ENCODE measurements at regions not wholly inside any gene's neighbourhood (a gene's known extent, or its start where the extent isn't known, plus 50 kb on each side); places are given as distances from the start of the nearest gene placed in this dataset.

- Histone ChIP-seq H3K4me3 (no peak overlapping the region), H3K27me3 (no peaks in the 10 kb centered on the region), H3K36me3 (no peaks in the 10 kb centered on the region), H3K27ac (no peak overlapping the region), H3K9me3 (no peaks in the 10 kb centered on the region), H3K4me1 (no peaks in the 10 kb centered on the region)
- no peak for DNase-seq
- intact Hi-C loops (cut with DNase I; ENCODE audit: low total_unique reads), result loop anchor here (5.0 kb wide), 1 partner anchor 816 kb away; the partner anchor contains the start of gene CMPK2
- 70 to 78% methylated on average over 8 of the region's 8 CpGs for WGBS, 2 donors (ENCODE audit: low coverage in 1 of 2)
- TF ChIP-seq POLR2AphosphoS5 (IDR thresholded peaks at IDR 0.05) (no peak), EP300 (IDR thresholded peaks at IDR 0.05; ENCODE audit: low read depth) (no peak), POLR2A (IDR thresholded peaks at IDR 0.05) (no peak)
- TF ChIP-seq, protein P1, sequence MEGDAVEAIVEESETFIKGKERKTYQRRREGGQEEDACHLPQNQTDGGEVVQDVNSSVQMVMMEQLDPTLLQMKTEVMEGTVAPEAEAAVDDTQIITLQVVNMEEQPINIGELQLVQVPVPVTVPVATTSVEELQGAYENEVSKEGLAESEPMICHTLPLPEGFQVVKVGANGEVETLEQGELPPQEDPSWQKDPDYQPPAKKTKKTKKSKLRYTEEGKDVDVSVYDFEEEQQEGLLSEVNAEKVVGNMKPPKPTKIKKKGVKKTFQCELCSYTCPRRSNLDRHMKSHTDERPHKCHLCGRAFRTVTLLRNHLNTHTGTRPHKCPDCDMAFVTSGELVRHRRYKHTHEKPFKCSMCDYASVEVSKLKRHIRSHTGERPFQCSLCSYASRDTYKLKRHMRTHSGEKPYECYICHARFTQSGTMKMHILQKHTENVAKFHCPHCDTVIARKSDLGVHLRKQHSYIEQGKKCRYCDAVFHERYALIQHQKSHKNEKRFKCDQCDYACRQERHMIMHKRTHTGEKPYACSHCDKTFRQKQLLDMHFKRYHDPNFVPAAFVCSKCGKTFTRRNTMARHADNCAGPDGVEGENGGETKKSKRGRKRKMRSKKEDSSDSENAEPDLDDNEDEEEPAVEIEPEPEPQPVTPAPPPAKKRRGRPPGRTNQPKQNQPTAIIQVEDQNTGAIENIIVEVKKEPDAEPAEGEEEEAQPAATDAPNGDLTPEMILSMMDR (IDR thresholded peaks at IDR 0.05), result no peak
- in situ Hi-C loops (cut with MboI; ENCODE audit: low pct_ligation_motif_present in 1 of 4, low pct_unique_long_range_greater_than_20kb in 1 of 4, low sequenced_read_pairs in 3 of 4), result no loop called here
These were observed 766.0 kb downstream of the RNF144A start for GRCh38 chr2:7683196-7683595.

DNA sequence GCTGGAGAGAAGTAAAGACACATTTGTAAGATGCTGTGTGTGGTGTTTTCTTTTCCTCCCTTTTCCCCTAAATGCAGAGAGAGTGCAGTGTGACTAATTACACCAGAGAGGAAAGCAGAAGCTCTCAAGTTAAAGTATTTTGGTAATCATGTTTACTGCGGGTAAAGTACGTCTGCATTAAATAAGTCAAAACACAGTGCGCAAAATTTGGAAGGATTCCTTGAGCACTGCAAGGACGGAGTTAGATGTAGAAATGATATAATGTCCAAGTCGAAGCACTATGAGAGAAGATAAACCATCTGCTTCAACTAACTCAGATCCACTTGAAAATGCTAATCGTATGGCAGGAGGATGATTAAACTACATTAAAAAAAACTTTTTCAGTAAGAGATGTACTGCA lies 766.5 kb downstream of the RNF144A start:
- 74 to 78% methylated on average over 4 to 6 of the region's 6 CpGs for WGBS, 2 donors (ENCODE audit: low coverage in 1 of 2)
- intact Hi-C loops (cut with DNase I; ENCODE audit: low total_unique reads), result loop anchor here (5.0 kb wide), 1 partner anchor 816 kb away; the partner anchor contains the start of gene CMPK2
- in situ Hi-C loops (cut with MboI; ENCODE audit: low pct_ligation_motif_present in 1 of 4, low pct_unique_long_range_greater_than_20kb in 1 of 4, low sequenced_read_pairs in 3 of 4), result no loop called here

DNA sequence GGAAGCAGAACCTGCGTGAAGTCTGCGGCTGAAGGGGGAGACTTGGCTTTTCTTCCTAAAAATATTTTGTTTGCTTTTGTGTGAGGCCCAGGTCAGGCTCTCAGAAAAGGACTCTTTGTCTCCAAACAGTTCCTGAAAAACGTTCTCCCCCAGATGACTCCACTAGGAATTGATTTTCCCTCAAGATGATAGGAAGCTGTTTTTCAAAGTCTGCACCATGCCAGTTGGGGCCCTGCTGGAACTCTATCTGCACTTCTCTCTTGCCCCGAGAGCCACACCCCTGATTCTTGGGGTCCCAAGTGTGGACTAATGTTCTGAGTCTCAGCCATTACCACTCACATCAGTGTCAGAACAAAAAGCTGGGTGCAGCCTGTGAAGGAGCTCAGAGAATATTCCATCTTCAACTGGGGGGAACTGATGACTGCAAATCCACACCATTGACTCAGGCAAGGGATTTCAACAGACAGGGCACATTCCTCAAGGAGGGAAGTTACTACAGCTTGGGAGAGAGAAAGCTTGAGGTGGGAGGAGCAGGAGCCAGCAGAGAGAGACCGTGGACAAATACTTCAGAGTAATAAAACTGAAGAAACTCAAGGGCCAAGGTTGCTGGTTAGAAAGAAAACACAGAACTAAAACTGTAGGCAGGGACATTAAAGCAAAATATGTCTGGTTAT lies 768.3 kb downstream of the RNF144A start:
- intact Hi-C loops (cut with DNase I; ENCODE audit: low total_unique reads), result loop anchor here (1.0 kb wide), 1 partner anchor 21 kb away; no protein-coding TSS in a partner anchor
- Histone ChIP-seq H3K27ac (no peak overlapping the region), H3K4me3 (no peak overlapping the region), H3K27me3 (no peaks in the 10 kb centered on the region), H3K9me3 (no peaks in the 10 kb centered on the region), H3K36me3 (no peaks in the 10 kb centered on the region), H3K4me1 (no peaks in the 10 kb centered on the region)
- no peak for DNase-seq
- 54 to 67% methylated on average over 3 to 5 of the region's 5 CpGs for whole genome bisulfite sequencing, 2 donors (ENCODE audit: low coverage in 1 of 2)
- TF ChIP-seq POLR2A (IDR thresholded peaks at IDR 0.05) (no peak), EP300 (IDR thresholded peaks at IDR 0.05; ENCODE audit: low read depth) (no peak), POLR2AphosphoS5 (IDR thresholded peaks at IDR 0.05) (no peak)
- TF ChIP-seq, protein P1 (IDR thresholded peaks at IDR 0.05), result no peak
- in situ Hi-C loops (cut with MboI; ENCODE audit: low pct_ligation_motif_present in 1 of 4, low pct_unique_long_range_greater_than_20kb in 1 of 4, low sequenced_read_pairs in 3 of 4), result no loop called here

More for the DNA sequence above, 766.5 kb downstream of the RNF144A start:
- Histone ChIP-seq H3K27me3 (no peaks in the 10 kb centered on the region), H3K27ac (no peak overlapping the region), H3K4me1 (no peaks in the 10 kb centered on the region), H3K9me3 (no peaks in the 10 kb centered on the region), H3K4me3 (no peak overlapping the region), H3K36me3 (no peaks in the 10 kb centered on the region)
- TF ChIP-seq, protein P1 (IDR thresholded peaks at IDR 0.05), result no peak
- TF ChIP-seq EP300 (IDR thresholded peaks at IDR 0.05; ENCODE audit: low read depth), result no peak
- no peak for TF ChIP-seq POLR2A (IDR thresholded peaks at IDR 0.05)
- DNase-seq, result no peak

- WGBS, 2 donors (ENCODE audit: low coverage in 1 of 2), result 91 to 100% methylated on average over 2 to 3 of the region's 3 CpGs
These were observed 768.8 kb downstream of the RNF144A start for GRCh38 chr2:7686016-7686385.

More at GRCh38 chr2:7686016-7686385, 768.8 kb downstream of the RNF144A start:
- no peak overlapping the region for H3K27ac ChIP-seq
- intact Hi-C loops (cut with DNase I; ENCODE audit: low total_unique reads) (no loop called here), in situ Hi-C loops (cut with MboI; ENCODE audit: low pct_ligation_motif_present in 1 of 4, low pct_unique_long_range_greater_than_20kb in 1 of 4, low sequenced_read_pairs in 3 of 4) (no loop called here)
- no peaks in the 10 kb centered on the region for H3K27me3 ChIP-seq
- no peak for DNase-seq
- TF ChIP-seq POLR2A (IDR thresholded peaks at IDR 0.05), result no peak
- TF ChIP-seq EP300 (IDR thresholded peaks at IDR 0.05; ENCODE audit: low read depth), result no peak
- no peak for TF ChIP-seq POLR2AphosphoS5 (IDR thresholded peaks at IDR 0.05)
- TF ChIP-seq, protein P1 (IDR thresholded peaks at IDR 0.05), result no peak
- H3K4me3 ChIP-seq, result no peak overlapping the region
- no peaks in the 10 kb centered on the region for H3K9me3 ChIP-seq
- no peaks in the 10 kb centered on the region for H3K36me3 ChIP-seq
- no peaks in the 10 kb centered on the region for H3K4me1 ChIP-seq
